ENCODE measurements at regions not wholly inside any gene's neighbourhood (a gene's known extent, or its start where the extent isn't known, plus 50 kb on each side); places are given as distances from the start of the nearest gene placed in this dataset.

DNA sequence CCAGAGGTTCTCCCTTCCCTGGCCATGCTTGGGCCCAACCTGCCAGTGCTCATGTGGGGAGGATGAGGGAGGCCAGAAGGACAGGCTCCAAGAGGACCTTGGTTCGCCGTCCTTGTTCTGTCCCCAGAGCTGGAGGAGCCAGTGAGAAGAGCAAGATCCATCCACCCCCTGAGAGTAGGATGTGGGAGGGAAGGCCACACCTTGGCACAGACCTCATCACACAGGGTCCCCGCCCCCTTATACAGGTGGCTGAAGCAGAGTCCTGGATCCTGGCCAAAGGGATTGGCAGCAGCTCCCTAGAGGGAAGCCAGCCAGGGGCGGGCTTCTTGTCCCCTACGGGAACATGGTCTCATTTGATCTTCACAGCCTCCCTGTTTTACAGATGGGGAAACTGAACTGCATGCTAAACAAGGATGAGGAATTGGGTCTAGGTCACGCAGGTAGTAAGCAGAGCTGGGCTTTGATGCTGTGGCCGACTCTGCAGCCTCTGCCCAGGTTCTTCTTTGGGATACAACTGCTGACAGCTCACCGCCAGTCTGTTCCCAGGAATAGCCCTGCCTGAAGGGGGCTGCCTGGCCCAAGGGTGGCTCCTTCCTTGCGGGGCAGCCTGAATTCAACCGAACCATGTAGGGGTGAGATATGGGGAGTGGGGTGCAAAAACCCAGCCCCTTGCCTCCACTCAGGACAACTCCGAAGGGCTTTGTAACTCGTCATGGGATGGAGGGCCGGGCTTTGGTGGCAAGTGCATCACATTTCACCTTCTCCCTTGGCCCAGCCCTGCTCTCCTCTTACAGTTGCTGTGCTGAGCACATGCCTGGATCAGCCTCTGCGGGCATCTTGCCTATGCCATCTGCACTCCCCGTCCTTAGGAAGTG, 62.2 kb upstream of the KDM7A start:
- H3K27me3 ChIP-seq (ENCODE audit: insufficient read depth, low read length) = peaks cover 23% of the 10 kb centered on the region
- H3K9me3 Mint-ChIP-seq (ENCODE audit: unreplicated experiment) = peaks cover 3% of the 10 kb centered on the region
- H3K4me3 ChIP-seq (ENCODE audit: insufficient read depth, low read depth, low read length) = no peak overlapping the region
- TF ChIP-seq, protein P1, sequence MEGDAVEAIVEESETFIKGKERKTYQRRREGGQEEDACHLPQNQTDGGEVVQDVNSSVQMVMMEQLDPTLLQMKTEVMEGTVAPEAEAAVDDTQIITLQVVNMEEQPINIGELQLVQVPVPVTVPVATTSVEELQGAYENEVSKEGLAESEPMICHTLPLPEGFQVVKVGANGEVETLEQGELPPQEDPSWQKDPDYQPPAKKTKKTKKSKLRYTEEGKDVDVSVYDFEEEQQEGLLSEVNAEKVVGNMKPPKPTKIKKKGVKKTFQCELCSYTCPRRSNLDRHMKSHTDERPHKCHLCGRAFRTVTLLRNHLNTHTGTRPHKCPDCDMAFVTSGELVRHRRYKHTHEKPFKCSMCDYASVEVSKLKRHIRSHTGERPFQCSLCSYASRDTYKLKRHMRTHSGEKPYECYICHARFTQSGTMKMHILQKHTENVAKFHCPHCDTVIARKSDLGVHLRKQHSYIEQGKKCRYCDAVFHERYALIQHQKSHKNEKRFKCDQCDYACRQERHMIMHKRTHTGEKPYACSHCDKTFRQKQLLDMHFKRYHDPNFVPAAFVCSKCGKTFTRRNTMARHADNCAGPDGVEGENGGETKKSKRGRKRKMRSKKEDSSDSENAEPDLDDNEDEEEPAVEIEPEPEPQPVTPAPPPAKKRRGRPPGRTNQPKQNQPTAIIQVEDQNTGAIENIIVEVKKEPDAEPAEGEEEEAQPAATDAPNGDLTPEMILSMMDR (IDR thresholded peaks at IDR 0.05; ENCODE audit: insufficient read depth, low read depth, low read length) = no peak
- TF ChIP-seq EZH2 (IDR thresholded peaks at IDR 0.05; ENCODE audit: insufficient read depth, low read length) = no peak
- H4K20me1 ChIP-seq (ENCODE audit: insufficient read depth, low read length) = no peaks in the 10 kb centered on the region
- H3K27me3 Mint-ChIP-seq (ENCODE audit: low read depth, unreplicated experiment) = peaks cover 49% of the 10 kb centered on the region
- no peaks in the 10 kb centered on the region for H3K4me1 ChIP-seq (ENCODE audit: insufficient read depth, low read length)
- H3K36me3 Mint-ChIP-seq (ENCODE audit: low read depth, unreplicated experiment) = peaks cover 2% of the 10 kb centered on the region
- H3K4me1 Mint-ChIP-seq (ENCODE audit: low read depth, unreplicated experiment) = no peaks in the 10 kb centered on the region
- DNase-seq (ENCODE audit: low read depth) = no peak
- H3K27ac Mint-ChIP-seq (ENCODE audit: unreplicated experiment) = no peak overlapping the region
- no peak for FAIRE-seq
- no peaks in the 10 kb centered on the region for H3K79me2 ChIP-seq (ENCODE audit: insufficient read depth, low read length)
- no peak overlapping the region for H3K4me3 Mint-ChIP-seq (ENCODE audit: unreplicated experiment)
- H3K36me3 ChIP-seq (ENCODE audit: insufficient read depth, low read length) = no peaks in the 10 kb centered on the region
- no peaks in the 10 kb centered on the region for H3K9me3 ChIP-seq (ENCODE audit: insufficient read depth, low read depth, low read length)
- no peak overlapping the region for H3K27ac ChIP-seq (ENCODE audit: low read depth, low read length)
- H3K9ac ChIP-seq (ENCODE audit: low read length) = no peak overlapping the region
- no peak overlapping the region for H3K4me2 ChIP-seq (ENCODE audit: low read length)
- no peak overlapping the region for H2AFZ ChIP-seq (ENCODE audit: low read depth, low read length)

- no peak overlapping the region for H3K4me3 ChIP-seq (ENCODE audit: insufficient read depth, low read depth, low read length)
- Mint-ChIP-seq H3K4me1 (ENCODE audit: low read depth, unreplicated experiment) (no peaks in the 10 kb centered on the region), H3K9me3 (ENCODE audit: unreplicated experiment) (peaks cover 3% of the 10 kb centered on the region), H3K4me3 (ENCODE audit: unreplicated experiment) (no peak overlapping the region), H3K27ac (ENCODE audit: unreplicated experiment) (no peak overlapping the region), H3K36me3 (ENCODE audit: low read depth, unreplicated experiment) (peaks cover 2% of the 10 kb centered on the region), H3K27me3 (ENCODE audit: low read depth, unreplicated experiment) (peaks cover 47% of the 10 kb centered on the region)
- H3K4me2 ChIP-seq (ENCODE audit: low read length) = no peak overlapping the region
- no peaks in the 10 kb centered on the region for H4K20me1 ChIP-seq (ENCODE audit: insufficient read depth, low read length)
- DNase-seq (ENCODE audit: low read depth) = no peak
- H3K36me3 ChIP-seq (ENCODE audit: insufficient read depth, low read length) = no peaks in the 10 kb centered on the region
- no peaks in the 10 kb centered on the region for H3K79me2 ChIP-seq (ENCODE audit: insufficient read depth, low read length)
- TF ChIP-seq EZH2 (IDR thresholded peaks at IDR 0.05; ENCODE audit: insufficient read depth, low read length) = no peak
- TF ChIP-seq, protein P1 (IDR thresholded peaks at IDR 0.05; ENCODE audit: insufficient read depth, low read depth, low read length) = no peak
- FAIRE-seq = no peak
- no peaks in the 10 kb centered on the region for H3K9me3 ChIP-seq (ENCODE audit: insufficient read depth, low read depth, low read length)
- H3K27me3 ChIP-seq (ENCODE audit: insufficient read depth, low read length) = peaks cover 23% of the 10 kb centered on the region
- H2AFZ ChIP-seq (ENCODE audit: low read depth, low read length) = no peak overlapping the region
- no peak overlapping the region for H3K9ac ChIP-seq (ENCODE audit: low read length)
- H3K27ac ChIP-seq (ENCODE audit: low read depth, low read length) = no peak overlapping the region
- no peaks in the 10 kb centered on the region for H3K4me1 ChIP-seq (ENCODE audit: insufficient read depth, low read length)
Measured at GRCh38 chr7:140237390-140237789, 60.6 kb upstream of the KDM7A start.

DNA sequence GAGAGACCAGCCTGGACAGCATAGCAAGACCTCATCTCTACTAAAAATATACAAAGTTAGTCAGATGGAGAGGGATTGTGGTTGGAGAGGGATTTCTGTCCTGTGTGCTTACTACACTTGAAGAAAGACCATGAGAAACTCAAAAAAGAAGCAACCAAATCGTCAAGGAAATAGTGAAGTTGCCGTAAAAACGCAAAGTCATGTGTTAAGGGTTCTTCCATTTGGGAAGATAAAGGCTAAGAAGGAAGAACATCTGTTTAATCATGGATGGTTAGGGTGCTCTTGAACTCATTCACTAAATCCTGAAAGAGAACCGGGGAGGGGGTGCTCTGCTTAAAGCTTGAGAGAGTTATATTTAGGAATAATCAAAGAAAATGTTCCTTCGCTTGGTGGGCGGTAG, 59.8 kb upstream of the KDM7A start:
- H3K27ac Mint-ChIP-seq (ENCODE audit: unreplicated experiment) = no peak overlapping the region
- H2AFZ ChIP-seq (ENCODE audit: low read depth, low read length) = no peak overlapping the region
- no peak overlapping the region for H3K27ac ChIP-seq (ENCODE audit: low read depth, low read length)
- H3K36me3 Mint-ChIP-seq (ENCODE audit: low read depth, unreplicated experiment) = peaks cover 2% of the 10 kb centered on the region
- no peak overlapping the region for H3K4me3 Mint-ChIP-seq (ENCODE audit: unreplicated experiment)
- no peak for FAIRE-seq
- no peak for DNase-seq (ENCODE audit: low read depth)
- H3K9me3 Mint-ChIP-seq (ENCODE audit: unreplicated experiment) = peaks cover 3% of the 10 kb centered on the region
- H3K36me3 ChIP-seq (ENCODE audit: insufficient read depth, low read length) = no peaks in the 10 kb centered on the region
- H4K20me1 ChIP-seq (ENCODE audit: insufficient read depth, low read length) = no peaks in the 10 kb centered on the region
- no peaks in the 10 kb centered on the region for H3K9me3 ChIP-seq (ENCODE audit: insufficient read depth, low read depth, low read length)
- no peak overlapping the region for H3K4me2 ChIP-seq (ENCODE audit: low read length)
- no peaks in the 10 kb centered on the region for H3K79me2 ChIP-seq (ENCODE audit: insufficient read depth, low read length)
- H3K9ac ChIP-seq (ENCODE audit: low read length) = no peak overlapping the region
- H3K4me3 ChIP-seq (ENCODE audit: insufficient read depth, low read depth, low read length) = no peak overlapping the region
- no peaks in the 10 kb centered on the region for H3K4me1 Mint-ChIP-seq (ENCODE audit: low read depth, unreplicated experiment)
- peaks cover 26% of the 10 kb centered on the region for H3K27me3 ChIP-seq (ENCODE audit: insufficient read depth, low read length)
- H3K27me3 Mint-ChIP-seq (ENCODE audit: low read depth, unreplicated experiment) = peaks cover 50% of the 10 kb centered on the region
- no peak for TF ChIP-seq EZH2 (IDR thresholded peaks at IDR 0.05; ENCODE audit: insufficient read depth, low read length)
- TF ChIP-seq, protein P1 (IDR thresholded peaks at IDR 0.05; ENCODE audit: insufficient read depth, low read depth, low read length) = no peak
- no peaks in the 10 kb centered on the region for H3K4me1 ChIP-seq (ENCODE audit: insufficient read depth, low read length)

Data from astrocyte (in vitro differentiated cells and primary cell).